LNCAP (cell line): ENCODE measurements at regions not wholly inside any gene's neighbourhood (a gene's known extent, or its start where the extent isn't known, plus 50 kb on each side); places are given as distances from the start of the nearest gene placed in this dataset.

ENCODE experiments used
- CTCF ChIP-seq: fragments of 450-650 bp; IDR thresholded peaks from 2 replicates; pipeline ENCODE4 v1.5.1; 2017; ENCODE audit warnings: mild to moderate bottlenecking

DNA sequence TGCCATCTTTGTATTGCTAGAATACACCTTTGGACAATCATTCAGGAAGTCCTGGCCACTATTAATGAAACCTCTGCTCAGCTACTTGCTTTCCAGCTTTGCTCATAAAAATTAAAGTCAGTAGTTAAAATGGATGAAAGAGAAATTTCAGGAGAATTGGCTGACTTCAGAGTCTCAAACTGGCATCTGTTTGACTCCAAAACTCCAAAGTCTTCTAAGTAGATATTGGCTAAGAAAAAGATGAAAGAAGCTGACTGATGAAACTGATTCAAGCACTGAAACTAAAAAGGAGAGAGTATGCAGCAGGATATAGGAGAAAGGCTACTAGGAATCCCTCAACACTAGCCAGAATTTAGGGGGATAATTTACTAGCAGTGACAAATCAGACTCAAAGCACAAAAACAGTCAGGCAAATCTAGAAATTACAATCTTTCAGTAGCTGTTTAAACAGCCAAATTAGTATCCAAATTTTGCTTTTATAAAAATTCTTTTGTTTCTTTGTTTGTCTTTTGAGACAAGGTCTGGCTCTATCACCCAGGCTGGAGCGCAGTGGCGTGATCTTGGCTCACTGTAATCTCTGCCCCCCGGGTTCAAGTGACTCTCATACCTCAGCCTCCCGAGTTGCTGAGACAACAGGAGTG lies 52.1 kb upstream of the DTNA start:
- no peak for TF ChIP-seq CTCF

- no peak for TF ChIP-seq CTCF
Measured at GRCh38 chr18:34659579-34660517, 50.2 kb upstream of the DTNA start.
